IgD-negative memory B cell (primary cell): ENCODE measurements at regions not wholly inside any gene's neighbourhood (a gene's known extent, or its start where the extent isn't known, plus 50 kb on each side); places are given as distances from the start of the nearest gene placed in this dataset.
"Not testable (repeated sequence)": the region's sequence is repeated elsewhere in the genome, so short reads cannot be mapped to it uniquely, and the experiment has no call there.

Experiments
- H3K27ac Mint-ChIP-seq, 3 donors: one replicate each; pipeline ENCODE4 v1.8.0; 2020 to 2022; ENCODE audit warnings: mild to moderate bottlenecking in 3 of 3, mixed read lengths in 3 of 3, moderate library complexity in 1 of 3
- H3K27me3 Mint-ChIP-seq: one replicate; pipeline ENCODE4 v1.8.0; 2021; ENCODE audit warnings: mixed read lengths
- H3K36me3 Mint-ChIP-seq: one replicate; pipeline ENCODE4 v1.8.0; 2020; ENCODE audit warnings: mild to moderate bottlenecking, mixed read lengths
- H3K4me1 Mint-ChIP-seq, 3 donors: one replicate each; pipeline ENCODE4 v1.8.0; 2020 to 2022; ENCODE audit warnings: mixed read lengths in 3 of 3, mild to moderate bottlenecking in 1 of 3
- H3K4me3 Mint-ChIP-seq, 4 donors: one replicate each; pipeline ENCODE4 v1.8.0; 2020 to 2022; ENCODE audit warnings: mild to moderate bottlenecking in 4 of 4, mixed read lengths in 4 of 4, moderate library complexity in 3 of 4
- H3K9me3 Mint-ChIP-seq, 3 donors: one replicate each; pipeline ENCODE4 v1.8.0; 2020 to 2021; ENCODE audit warnings: mixed read lengths in 3 of 3, mild to moderate bottlenecking in 1 of 3

GRCh38 chr5:24268482-24269056, 376.2 kb downstream of the CDH10 start:
- no peak overlapping the region for H3K4me3 Mint-ChIP-seq
- H3K27ac Mint-ChIP-seq = no peak overlapping the region

GRCh38 chr5:24271702-24272118, 373.1 kb downstream of the CDH10 start:
- not testable (repeated sequence) for H3K9me3 Mint-ChIP-seq, H3K4me3 Mint-ChIP-seq, H3K27me3 Mint-ChIP-seq, H3K36me3 Mint-ChIP-seq, H3K4me1 Mint-ChIP-seq, H3K27ac Mint-ChIP-seq

More at GRCh38 chr5:24268482-24269056, 376.2 kb downstream of the CDH10 start:
- H3K9me3 Mint-ChIP-seq = peaks cover 0 to 6% (median 0%) of the 10 kb centered on the region in 3 donors
- H3K36me3 Mint-ChIP-seq = no peaks in the 10 kb centered on the region
- no peaks in the 10 kb centered on the region for H3K27me3 Mint-ChIP-seq
- no peaks in the 10 kb centered on the region for H3K4me1 Mint-ChIP-seq

GRCh38 chr5:24272741-24273140, 372.0 kb downstream of the CDH10 start:
- peaks cover 0 to 5% (median 1%) of the 10 kb centered on the region in 3 donors for H3K9me3 Mint-ChIP-seq
- H3K4me1 Mint-ChIP-seq = no peaks in the 10 kb centered on the region
- no peaks in the 10 kb centered on the region for H3K36me3 Mint-ChIP-seq
- no peak overlapping the region for H3K4me3 Mint-ChIP-seq
- no peak overlapping the region for H3K27ac Mint-ChIP-seq
- H3K27me3 Mint-ChIP-seq = no peaks in the 10 kb centered on the region

GRCh38 chr5:24280215-24280614, 364.6 kb downstream of the CDH10 start:
- H3K4me1 Mint-ChIP-seq = no peaks in the 10 kb centered on the region
- no peak overlapping the region for H3K4me3 Mint-ChIP-seq
- no peaks in the 10 kb centered on the region for H3K27me3 Mint-ChIP-seq
- peaks cover 1 to 13% (median 1%) of the 10 kb centered on the region in 3 donors for H3K9me3 Mint-ChIP-seq
- H3K27ac Mint-ChIP-seq = no peak overlapping the region
- H3K36me3 Mint-ChIP-seq = no peaks in the 10 kb centered on the region

GRCh38 chr5:24281818-24282217, 363.0 kb downstream of the CDH10 start:
- Mint-ChIP-seq H3K4me1 (no peaks in the 10 kb centered on the region), H3K27ac (no peak overlapping the region)

GRCh38 chr5:24289582-24290335, 355.0 kb downstream of the CDH10 start:
- H3K36me3 Mint-ChIP-seq = no peaks in the 10 kb centered on the region
- H3K9me3 Mint-ChIP-seq = peaks cover 1 to 12% (median 9%) of the 10 kb centered on the region in 3 donors
- H3K27me3 Mint-ChIP-seq = no peaks in the 10 kb centered on the region
- H3K4me3 Mint-ChIP-seq = no peak overlapping the region
- no peaks in the 10 kb centered on the region for H3K4me1 Mint-ChIP-seq
- H3K27ac Mint-ChIP-seq = no peak overlapping the region

More at GRCh38 chr5:24281818-24282217, 363.0 kb downstream of the CDH10 start:
- H3K27me3 Mint-ChIP-seq = no peaks in the 10 kb centered on the region
- peaks cover 1 to 13% (median 4%) of the 10 kb centered on the region in 3 donors for H3K9me3 Mint-ChIP-seq
- H3K36me3 Mint-ChIP-seq = no peaks in the 10 kb centered on the region
- no peak overlapping the region for H3K4me3 Mint-ChIP-seq

GRCh38 chr5:24290536-24290935, 354.2 kb downstream of the CDH10 start:
- H3K4me1 Mint-ChIP-seq = no peaks in the 10 kb centered on the region
- H3K4me3 Mint-ChIP-seq = no peak overlapping the region
- no peaks in the 10 kb centered on the region for H3K27me3 Mint-ChIP-seq
- H3K9me3 Mint-ChIP-seq = peaks cover 1 to 13% (median 8%) of the 10 kb centered on the region in 3 donors
- H3K36me3 Mint-ChIP-seq = no peaks in the 10 kb centered on the region
- H3K27ac Mint-ChIP-seq = no peak overlapping the region

GRCh38 chr5:24291916-24292315, 352.9 kb downstream of the CDH10 start:
- Mint-ChIP-seq H3K36me3 (no peaks in the 10 kb centered on the region), H3K27ac (no peak overlapping the region), H3K4me3 (no peak overlapping the region), H3K9me3 (peaks cover 1 to 20% (median 8%) of the 10 kb centered on the region in 3 donors), H3K4me1 (no peaks in the 10 kb centered on the region), H3K27me3 (no peaks in the 10 kb centered on the region)

GRCh38 chr5:24294333-24294732, 350.4 kb downstream of the CDH10 start:
- no peaks in the 10 kb centered on the region for H3K4me1 Mint-ChIP-seq
- no peak overlapping the region for H3K27ac Mint-ChIP-seq
- H3K36me3 Mint-ChIP-seq = no peaks in the 10 kb centered on the region
- H3K27me3 Mint-ChIP-seq = no peaks in the 10 kb centered on the region
- H3K4me3 Mint-ChIP-seq = no peak overlapping the region
- H3K9me3 Mint-ChIP-seq = peaks cover 1 to 16% (median 6%) of the 10 kb centered on the region in 3 donors

GRCh38 chr5:24314106-24314505, 330.7 kb downstream of the CDH10 start:
- Mint-ChIP-seq H3K27ac (no peak overlapping the region), H3K4me3 (no peak overlapping the region), H3K27me3 (no peaks in the 10 kb centered on the region), H3K9me3 (peaks cover 3 to 27% (median 14%) of the 10 kb centered on the region in 3 donors), H3K36me3 (no peaks in the 10 kb centered on the region), H3K4me1 (peaks cover 0 to 2% (median 0%) of the 10 kb centered on the region in 3 donors)

GRCh38 chr5:24320643-24321042, 324.1 kb downstream of the CDH10 start:
- Mint-ChIP-seq H3K4me1 (peaks cover 0 to 2% (median 0%) of the 10 kb centered on the region in 3 donors), H3K27ac (no peak overlapping the region), H3K9me3 (peaks cover 2 to 17% (median 4%) of the 10 kb centered on the region in 3 donors), H3K4me3 (no peak overlapping the region), H3K36me3 (no peaks in the 10 kb centered on the region), H3K27me3 (no peaks in the 10 kb centered on the region)

GRCh38 chr5:24325306-24325832, 319.4 kb downstream of the CDH10 start:
- Mint-ChIP-seq H3K27me3 (no peaks in the 10 kb centered on the region), H3K36me3 (no peaks in the 10 kb centered on the region), H3K9me3 (peaks cover 4 to 6% (median 4%) of the 10 kb centered on the region in 3 donors), H3K27ac (no peak overlapping the region), H3K4me3 (no peak overlapping the region), H3K4me1 (no peaks in the 10 kb centered on the region)

- no peaks in the 10 kb centered on the region for H3K27me3 Mint-ChIP-seq
- H3K27ac Mint-ChIP-seq = no peak overlapping the region
- no peak overlapping the region for H3K4me3 Mint-ChIP-seq
- peaks cover 3% of the 10 kb centered on the region for H3K36me3 Mint-ChIP-seq
- no peaks in the 10 kb centered on the region for H3K4me1 Mint-ChIP-seq
- peaks cover 2 to 10% (median 4%) of the 10 kb centered on the region in 3 donors for H3K9me3 Mint-ChIP-seq
Observed at GRCh38 chr5:24331531-24331930, 313.2 kb downstream of the CDH10 start.

- Mint-ChIP-seq H3K4me1 (no peaks in the 10 kb centered on the region), H3K27me3 (no peaks in the 10 kb centered on the region), H3K9me3 (peaks cover 3 to 7% (median 5%) of the 10 kb centered on the region in 3 donors), H3K4me3 (no peak overlapping the region), H3K27ac (no peak overlapping the region), H3K36me3 (no peaks in the 10 kb centered on the region)
Observed at GRCh38 chr5:24347158-24347557, 297.6 kb downstream of the CDH10 start.

- Mint-ChIP-seq H3K36me3 (no peaks in the 10 kb centered on the region), H3K27ac (no peak overlapping the region)
Observed at GRCh38 chr5:24351285-24351684, 293.5 kb downstream of the CDH10 start.

More at GRCh38 chr5:24351285-24351684, 293.5 kb downstream of the CDH10 start:
- peaks cover 8 to 18% (median 11%) of the 10 kb centered on the region in 3 donors for H3K9me3 Mint-ChIP-seq
- no peaks in the 10 kb centered on the region for H3K4me1 Mint-ChIP-seq
- no peak overlapping the region for H3K4me3 Mint-ChIP-seq
- H3K27me3 Mint-ChIP-seq = no peaks in the 10 kb centered on the region
